ENCODE measurements at regions not wholly inside any gene's neighbourhood (a gene's known extent, or its start where the extent isn't known, plus 50 kb on each side); places are given as distances from the start of the nearest gene placed in this dataset.

DNA sequence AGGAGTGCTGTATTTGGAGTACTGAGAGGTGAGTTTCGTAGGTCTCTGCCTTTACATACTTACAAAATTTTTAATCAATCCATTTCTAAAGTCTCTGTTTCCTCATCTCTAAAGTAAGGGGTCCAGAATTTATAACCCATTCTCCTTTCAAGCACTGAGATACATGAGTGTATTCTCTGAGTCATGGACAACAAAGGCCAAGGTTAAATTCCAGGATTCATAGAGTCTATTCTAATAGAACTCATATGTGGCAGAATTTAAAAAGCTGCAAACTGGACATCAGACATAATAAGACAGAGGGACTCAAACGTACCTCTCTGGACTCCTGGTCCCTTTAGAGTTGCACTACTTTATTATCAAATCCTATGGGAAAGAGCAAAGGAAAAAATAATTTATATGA lies 112.5 kb upstream of the SLIT3 start:
- H3K79me2 ChIP-seq (ENCODE audit: control insufficient read depth, insufficient read depth, low read length, poor library complexity), result no peaks in the 10 kb centered on the region
- H3K23ac ChIP-seq (ENCODE audit: low read length), result no peak overlapping the region
- no peak overlapping the region for H3K9ac ChIP-seq (ENCODE audit: low read length)
- no peak overlapping the region for H3K18ac ChIP-seq (ENCODE audit: low read length)
- no peak overlapping the region for H4K8ac ChIP-seq (ENCODE audit: low read depth, low read length)
- H2AFZ ChIP-seq (ENCODE audit: insufficient read depth, low read length, poor library complexity), result no peak overlapping the region
- no peak overlapping the region for H3K27ac ChIP-seq (ENCODE audit: low read depth, low read length)
- no peak overlapping the region for H4K91ac ChIP-seq (ENCODE audit: low read depth, low read length)
- H3K9me3 ChIP-seq (ENCODE audit: insufficient read depth, low read depth, low read length), result no peaks in the 10 kb centered on the region
- no peaks in the 10 kb centered on the region for H3K36me3 ChIP-seq (ENCODE audit: control insufficient read depth in 1 of 2, insufficient read depth in 2 of 2, low read length in 2 of 2)
- WGBS (ENCODE audit: extremely low coverage, insufficient coverage, insufficient read length), result no CpG with 5 or more reads among the region's 2 CpGs
- H2BK12ac ChIP-seq (ENCODE audit: low read length), result no peak overlapping the region
- no peak overlapping the region for H2BK120ac ChIP-seq (ENCODE audit: insufficient read depth, low read length, poor library complexity)
- no peak overlapping the region for H3K4me3 ChIP-seq (ENCODE audit: low read depth, low read length)
- no peaks in the 10 kb centered on the region for H3K27me3 ChIP-seq (ENCODE audit: insufficient read depth, low read length)
- H3K4ac ChIP-seq (ENCODE audit: low read depth, low read length), result no peak overlapping the region
- no peak overlapping the region for H4K12ac ChIP-seq (ENCODE audit: low read depth, low read length)
- DNase-seq, result no peak
- H2BK5ac ChIP-seq (ENCODE audit: low read depth, low read length, poor library complexity), result no peak overlapping the region
- H2AK5ac ChIP-seq (ENCODE audit: low read length), result no peak overlapping the region
- H3K4me1 ChIP-seq (ENCODE audit: control insufficient read depth in 1 of 2, insufficient read depth in 2 of 2, low read length in 2 of 2), result no peaks in the 10 kb centered on the region
- no peak overlapping the region for H3K14ac ChIP-seq (ENCODE audit: low read length)
- H3K4me2 ChIP-seq (ENCODE audit: low read length), result no peak overlapping the region
- no peaks in the 10 kb centered on the region for H3K79me1 ChIP-seq (ENCODE audit: low read length)

DNA sequence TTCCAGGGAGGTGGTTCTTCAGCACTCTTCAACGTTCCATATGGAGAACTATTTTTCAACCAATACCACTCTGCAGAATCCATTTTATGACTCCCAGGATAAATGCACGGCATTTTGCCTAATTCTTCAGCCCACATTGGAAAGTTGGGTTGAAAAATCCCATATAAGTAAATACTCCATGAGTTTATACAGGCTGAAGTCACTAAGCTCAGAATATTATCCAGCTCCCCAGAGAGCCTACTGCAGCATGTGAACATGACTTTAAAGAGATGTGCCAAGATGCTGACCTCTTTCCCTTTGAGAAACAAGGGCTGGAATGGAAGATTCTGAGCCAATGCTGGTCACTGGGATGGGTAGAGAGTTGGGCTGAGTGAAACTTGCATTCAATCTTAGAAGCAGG lies 111.9 kb upstream of the SLIT3 start:
- no peak overlapping the region for H2AK5ac ChIP-seq (ENCODE audit: low read length)
- no peak overlapping the region for H3K27ac ChIP-seq (ENCODE audit: low read depth, low read length)
- no peaks in the 10 kb centered on the region for H3K79me1 ChIP-seq (ENCODE audit: low read length)
- WGBS (ENCODE audit: extremely low coverage, insufficient coverage, insufficient read length), result no CpG with 5 or more reads among the region's 2 CpGs
- no peak overlapping the region for H2AFZ ChIP-seq (ENCODE audit: insufficient read depth, low read length, poor library complexity)
- no peak overlapping the region for H3K14ac ChIP-seq (ENCODE audit: low read length)
- H3K9me3 ChIP-seq (ENCODE audit: insufficient read depth, low read depth, low read length), result no peaks in the 10 kb centered on the region
- no peak for DNase-seq
- no peak overlapping the region for H3K4ac ChIP-seq (ENCODE audit: low read depth, low read length)
- H4K91ac ChIP-seq (ENCODE audit: low read depth, low read length), result no peak overlapping the region
- no peak overlapping the region for H3K4me2 ChIP-seq (ENCODE audit: low read length)
- no peak overlapping the region for H2BK12ac ChIP-seq (ENCODE audit: low read length)
- no peak overlapping the region for H2BK5ac ChIP-seq (ENCODE audit: low read depth, low read length, poor library complexity)
- no peaks in the 10 kb centered on the region for H3K4me1 ChIP-seq (ENCODE audit: control insufficient read depth in 1 of 2, insufficient read depth in 2 of 2, low read length in 2 of 2)
- H3K4me3 ChIP-seq (ENCODE audit: low read depth, low read length), result no peak overlapping the region
- no peaks in the 10 kb centered on the region for H3K36me3 ChIP-seq (ENCODE audit: control insufficient read depth in 1 of 2, insufficient read depth in 2 of 2, low read length in 2 of 2)
- H4K8ac ChIP-seq (ENCODE audit: low read depth, low read length), result no peak overlapping the region
- H4K12ac ChIP-seq (ENCODE audit: low read depth, low read length), result no peak overlapping the region
- no peaks in the 10 kb centered on the region for H3K79me2 ChIP-seq (ENCODE audit: control insufficient read depth, insufficient read depth, low read length, poor library complexity)
- no peak overlapping the region for H3K9ac ChIP-seq (ENCODE audit: low read length)
- H3K18ac ChIP-seq (ENCODE audit: low read length), result no peak overlapping the region
- H3K23ac ChIP-seq (ENCODE audit: low read length), result no peak overlapping the region
- H3K27me3 ChIP-seq (ENCODE audit: insufficient read depth, low read length), result no peaks in the 10 kb centered on the region
- no peak overlapping the region for H2BK120ac ChIP-seq (ENCODE audit: insufficient read depth, low read length, poor library complexity)

DNA sequence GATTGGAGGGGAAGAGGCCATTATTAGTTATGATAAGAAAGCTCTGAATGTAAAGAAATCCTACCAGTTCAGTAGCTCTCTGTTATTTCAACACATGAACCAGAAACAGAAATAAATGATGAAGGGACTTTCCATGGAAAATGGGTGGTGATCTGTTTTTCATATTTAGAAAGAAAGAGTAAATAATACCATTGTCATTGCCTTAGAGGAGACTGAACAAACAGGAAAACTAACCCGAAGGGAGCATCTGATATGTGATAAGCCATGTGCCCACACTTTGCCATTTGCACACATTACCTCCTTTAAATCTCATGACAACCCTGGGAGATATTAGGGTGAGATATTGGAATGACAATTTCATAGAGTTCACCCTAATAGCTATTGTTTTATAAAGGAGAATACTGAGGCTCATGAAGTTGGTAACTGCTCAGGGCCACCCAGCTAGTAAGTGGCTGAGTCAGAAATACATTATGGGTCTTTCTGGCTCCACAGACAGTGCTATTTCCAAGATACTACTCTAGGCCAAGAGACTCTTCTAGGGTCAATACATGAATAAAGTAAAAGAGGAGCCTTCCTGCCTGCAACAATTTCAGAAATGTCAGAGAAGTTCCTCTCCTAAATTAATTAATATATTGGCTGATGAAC lies 111.0 kb upstream of the SLIT3 start:
- Histone ChIP-seq H3K79me2 (ENCODE audit: control insufficient read depth, insufficient read depth, low read length, poor library complexity) (no peaks in the 10 kb centered on the region), H3K4me1 (ENCODE audit: control insufficient read depth in 1 of 2, insufficient read depth in 2 of 2, low read length in 2 of 2) (no peaks in the 10 kb centered on the region), H2AFZ (ENCODE audit: insufficient read depth, low read length, poor library complexity) (no peak overlapping the region), H2BK12ac (ENCODE audit: low read length) (no peak overlapping the region), H3K9me3 (ENCODE audit: insufficient read depth, low read depth, low read length) (no peaks in the 10 kb centered on the region), H4K8ac (ENCODE audit: low read depth, low read length) (no peak overlapping the region), H3K4ac (ENCODE audit: low read depth, low read length) (no peak overlapping the region), H3K27me3 (ENCODE audit: insufficient read depth, low read length) (no peaks in the 10 kb centered on the region), H3K9ac (ENCODE audit: low read length) (no peak overlapping the region), H3K4me2 (ENCODE audit: low read length) (no peak overlapping the region), H3K18ac (ENCODE audit: low read length) (no peak overlapping the region), H3K23ac (ENCODE audit: low read length) (no peak overlapping the region), H4K12ac (ENCODE audit: low read depth, low read length) (no peak overlapping the region), H4K91ac (ENCODE audit: low read depth, low read length) (no peak overlapping the region), H2BK120ac (ENCODE audit: insufficient read depth, low read length, poor library complexity) (no peak overlapping the region), H2BK5ac (ENCODE audit: low read depth, low read length, poor library complexity) (no peak overlapping the region), H3K36me3 (ENCODE audit: control insufficient read depth in 1 of 2, insufficient read depth in 2 of 2, low read length in 2 of 2) (no peaks in the 10 kb centered on the region), H3K4me3 (ENCODE audit: low read depth, low read length) (no peak overlapping the region), H3K14ac (ENCODE audit: low read length) (no peak overlapping the region), H3K27ac (ENCODE audit: low read depth, low read length) (no peak overlapping the region), H2AK5ac (ENCODE audit: low read length) (no peak overlapping the region), H3K79me1 (ENCODE audit: low read length) (no peaks in the 10 kb centered on the region)
- WGBS (ENCODE audit: extremely low coverage, insufficient coverage, insufficient read length), result no CpG with 5 or more reads among the region's 1 CpG
- no peak for DNase-seq

DNA sequence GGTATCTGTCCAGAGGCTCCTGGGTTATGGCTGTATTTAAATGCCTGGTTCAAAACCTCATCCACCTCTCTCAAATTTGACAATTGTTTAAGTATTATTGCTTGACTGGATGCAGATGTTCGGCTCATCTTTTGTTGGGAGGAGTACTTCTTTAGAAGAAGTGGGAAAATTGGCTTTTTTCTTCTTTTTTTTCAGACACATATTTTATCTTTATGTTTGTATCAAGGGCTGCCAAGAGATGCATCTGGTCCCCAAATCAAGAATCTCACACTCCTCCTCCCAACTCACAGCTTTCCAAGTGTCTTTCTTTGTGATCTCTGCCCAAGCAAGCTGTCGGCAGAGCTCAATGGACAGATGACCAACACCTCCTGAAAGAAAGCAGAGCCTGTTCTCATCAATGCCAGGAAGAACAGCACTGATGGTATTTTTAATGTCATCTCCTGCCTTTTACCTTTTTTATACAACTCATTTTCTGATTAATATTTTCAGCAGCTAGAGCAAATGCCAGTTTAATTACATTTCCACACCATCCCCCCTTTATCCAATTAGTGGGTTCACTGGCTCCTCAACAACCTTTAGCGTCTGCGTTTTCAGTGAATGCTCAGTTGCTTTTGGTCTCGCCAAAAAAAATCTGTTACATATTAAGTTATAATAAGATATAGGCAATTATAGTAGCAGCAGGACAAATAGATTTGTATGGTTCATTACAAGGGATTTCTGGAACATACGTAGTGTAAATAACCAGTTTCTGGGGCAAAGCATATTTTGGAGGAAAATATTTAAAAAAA lies 110.3 kb upstream of the SLIT3 start:
- H3K18ac ChIP-seq (ENCODE audit: low read length), result no peak overlapping the region
- H3K4me1 ChIP-seq (ENCODE audit: control insufficient read depth in 1 of 2, insufficient read depth in 2 of 2, low read length in 2 of 2), result no peaks in the 10 kb centered on the region
- no peak for DNase-seq
- H3K4me2 ChIP-seq (ENCODE audit: low read length), result no peak overlapping the region
- no peak overlapping the region for H3K4me3 ChIP-seq (ENCODE audit: low read depth, low read length)
- no peaks in the 10 kb centered on the region for H3K36me3 ChIP-seq (ENCODE audit: control insufficient read depth in 1 of 2, insufficient read depth in 2 of 2, low read length in 2 of 2)
- H2AFZ ChIP-seq (ENCODE audit: insufficient read depth, low read length, poor library complexity), result no peak overlapping the region
- H3K23ac ChIP-seq (ENCODE audit: low read length), result no peak overlapping the region
- H3K79me1 ChIP-seq (ENCODE audit: low read length), result no peaks in the 10 kb centered on the region
- H3K4ac ChIP-seq (ENCODE audit: low read depth, low read length), result no peak overlapping the region
- no peak overlapping the region for H2BK120ac ChIP-seq (ENCODE audit: insufficient read depth, low read length, poor library complexity)
- H4K8ac ChIP-seq (ENCODE audit: low read depth, low read length), result no peak overlapping the region
- no CpG with 5 or more reads among the region's 6 CpGs for WGBS (ENCODE audit: extremely low coverage, insufficient coverage, insufficient read length)
- no peak overlapping the region for H2BK5ac ChIP-seq (ENCODE audit: low read depth, low read length, poor library complexity)
- no peak overlapping the region for H2BK12ac ChIP-seq (ENCODE audit: low read length)
- no peak overlapping the region for H4K12ac ChIP-seq (ENCODE audit: low read depth, low read length)
- no peaks in the 10 kb centered on the region for H3K9me3 ChIP-seq (ENCODE audit: insufficient read depth, low read depth, low read length)
- H3K14ac ChIP-seq (ENCODE audit: low read length), result no peak overlapping the region
- H3K27me3 ChIP-seq (ENCODE audit: insufficient read depth, low read length), result no peaks in the 10 kb centered on the region
- no peak overlapping the region for H4K91ac ChIP-seq (ENCODE audit: low read depth, low read length)
- H3K9ac ChIP-seq (ENCODE audit: low read length), result no peak overlapping the region
- H2AK5ac ChIP-seq (ENCODE audit: low read length), result no peak overlapping the region
- H3K79me2 ChIP-seq (ENCODE audit: control insufficient read depth, insufficient read depth, low read length, poor library complexity), result no peaks in the 10 kb centered on the region
- no peak overlapping the region for H3K27ac ChIP-seq (ENCODE audit: low read depth, low read length)
